SKM-1 (cell line): ENCODE measurements at regions not wholly inside any gene's neighbourhood (a gene's known extent, or its start where the extent isn't known, plus 50 kb on each side); places are given as distances from the start of the nearest gene placed in this dataset.

Experiments used
- DNase-seq: peaks from one replicate; lab custom pipeline; 2025; ENCODE audit not compliant: unreplicated experiment; lab: John Stamatoyannopoulos, UW

DNA sequence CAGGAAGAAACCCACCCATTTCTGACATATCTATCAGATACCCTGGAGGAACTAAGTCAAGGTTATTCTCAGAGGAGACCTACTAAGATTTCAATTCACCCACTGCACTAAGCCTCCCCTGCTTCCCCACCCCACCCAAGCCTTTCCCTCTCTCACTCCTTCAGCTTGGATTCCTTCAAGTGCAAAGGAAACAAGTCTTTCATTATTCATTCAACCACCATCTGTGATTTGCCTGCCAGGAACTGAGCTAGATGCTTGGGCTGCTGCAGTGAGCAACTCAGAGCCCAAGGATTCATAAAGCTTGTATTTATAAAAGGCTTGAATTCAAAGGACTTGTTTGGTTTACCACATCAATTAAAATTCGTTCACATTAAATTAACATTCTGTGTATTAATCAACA is 161.3 kb downstream of the GXYLT1 start:
- no peak for DNase-seq

- no peak for DNase-seq
Measured at GRCh38 chr12:41981758-41982157, 162.9 kb downstream of the GXYLT1 start.

DNA sequence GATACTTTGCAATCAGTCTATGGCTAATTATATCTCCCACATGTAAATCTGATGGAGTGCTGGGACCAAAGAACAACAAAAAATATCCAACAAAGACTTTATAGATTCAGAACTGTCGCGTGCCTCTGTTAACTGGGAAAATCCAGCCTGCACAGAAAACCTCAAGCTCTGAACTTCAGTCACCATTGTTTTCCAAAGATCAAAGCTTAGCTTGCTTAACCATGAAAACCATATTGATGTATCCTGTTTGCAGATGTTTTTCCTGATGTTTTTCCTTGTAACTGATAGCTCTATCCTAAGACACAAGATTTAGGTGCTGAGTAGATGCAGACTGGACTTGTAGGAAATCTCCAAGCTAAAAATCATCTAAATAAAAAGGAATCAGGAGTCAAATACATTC is 163.7 kb downstream of the GXYLT1 start:
- no peak for DNase-seq

DNA sequence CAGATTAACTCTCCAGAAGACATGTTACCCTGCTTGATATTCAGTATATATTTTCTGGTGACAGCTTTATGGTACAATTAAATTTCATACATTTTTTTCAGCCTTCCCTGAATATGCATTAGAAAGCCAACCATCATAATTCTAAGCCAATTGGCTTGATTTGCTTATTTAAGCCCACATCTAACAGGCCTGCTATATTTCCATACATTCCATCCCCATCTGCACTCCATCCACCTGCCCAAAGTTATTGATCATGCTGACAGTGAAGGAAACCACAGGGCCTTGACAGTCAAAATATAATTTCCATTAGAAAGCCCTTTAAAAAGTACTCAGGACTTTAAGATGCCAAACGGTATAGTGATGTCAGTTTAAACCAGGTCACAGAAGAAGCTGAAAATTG is 164.3 kb downstream of the GXYLT1 start:
- no peak for DNase-seq

GRCh38 chr12:41979574-41979973 is 165.1 kb downstream of the GXYLT1 start:
- DNase-seq = no peak

GRCh38 chr12:41972598-41972997 is 172.1 kb downstream of the GXYLT1 start:
- no peak for DNase-seq

DNA sequence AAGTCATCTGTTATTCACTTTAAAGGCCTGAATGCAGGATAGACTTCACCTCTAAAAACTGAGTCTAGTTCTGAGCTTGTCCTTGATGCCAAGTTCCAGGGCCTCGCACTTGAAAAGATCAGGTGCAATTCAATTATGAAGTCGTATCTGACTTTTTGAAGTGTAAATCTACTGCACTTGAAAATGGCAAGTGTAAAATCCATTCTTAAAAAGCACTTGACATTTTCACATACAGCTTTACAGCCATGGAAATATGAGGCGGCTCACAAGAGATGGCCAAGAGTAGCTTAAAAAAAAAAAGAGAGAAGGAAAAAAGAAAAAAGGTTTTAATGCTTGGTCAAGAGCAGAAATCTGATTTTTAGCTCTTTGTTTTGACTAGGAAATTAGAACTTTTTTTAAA is 172.5 kb downstream of the GXYLT1 start:
- no peak for DNase-seq

DNA sequence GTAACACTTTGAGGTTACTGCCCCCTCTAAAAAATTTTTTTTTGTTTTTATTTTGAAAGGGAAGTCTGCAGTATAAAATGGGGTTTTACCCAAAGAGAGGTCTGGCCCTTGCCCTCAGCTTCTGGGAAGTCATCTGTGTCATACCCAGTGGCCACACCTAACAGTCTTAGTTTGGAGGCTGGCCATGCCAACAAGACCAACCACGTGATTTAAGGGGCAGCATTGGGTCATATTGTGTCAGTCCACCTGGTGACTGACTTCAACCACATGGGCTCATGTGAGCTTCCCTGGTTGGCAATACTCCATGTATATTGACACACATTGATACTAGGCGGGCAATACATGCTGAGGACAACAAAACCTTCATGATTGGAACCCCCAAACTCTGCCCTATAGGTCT is 173.9 kb downstream of the GXYLT1 start:
- DNase-seq = no peak

- no peak for DNase-seq
Measured at GRCh38 chr12:41968599-41968998, 176.1 kb downstream of the GXYLT1 start.

GRCh38 chr12:41967668-41968500 is 176.8 kb downstream of the GXYLT1 start:
- DNase-seq = no peak

DNA sequence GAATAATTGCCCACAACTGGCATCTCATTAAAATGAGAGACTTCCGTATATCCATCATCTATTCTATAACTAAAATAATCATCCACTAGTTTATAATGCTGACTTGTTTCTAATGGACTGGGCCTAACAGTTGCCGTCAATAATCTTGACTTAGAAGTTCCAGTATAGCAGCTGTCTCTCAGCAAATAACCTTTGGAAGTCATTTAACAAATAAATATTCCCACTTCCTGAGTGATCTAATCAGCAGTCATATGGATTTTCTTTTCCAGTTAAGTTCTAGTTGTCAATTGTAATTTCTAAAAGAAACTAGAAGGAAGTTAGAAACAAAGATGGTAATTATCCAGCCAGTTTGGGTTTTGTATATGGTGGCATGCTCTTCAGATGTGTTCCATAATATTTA is 177.8 kb downstream of the GXYLT1 start:
- DNase-seq = no peak

- DNase-seq = no peak
Measured at GRCh38 chr12:41966001-41966400, 178.7 kb downstream of the GXYLT1 start.

- no peak for DNase-seq
Measured at GRCh38 chr12:41963398-41963797, 181.3 kb downstream of the GXYLT1 start.

DNA sequence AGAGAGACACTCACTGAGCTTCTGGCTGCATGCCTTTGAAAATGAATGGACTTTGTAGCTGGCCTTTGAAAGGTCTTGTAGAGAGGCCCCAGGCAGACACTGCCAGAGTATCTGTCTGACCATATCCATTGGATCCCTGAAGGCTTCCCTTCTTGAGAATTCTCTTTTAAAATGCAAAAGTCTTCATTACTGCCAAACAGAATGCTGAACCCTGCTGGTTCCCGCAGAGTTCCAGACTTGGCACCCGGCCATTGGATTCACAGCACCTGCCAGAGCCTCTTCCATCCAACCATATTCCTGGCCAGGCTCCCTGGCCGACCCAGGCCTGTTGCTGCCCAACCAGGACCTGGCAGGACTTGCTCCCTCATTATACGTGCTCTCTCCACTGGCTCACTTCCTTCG is 182.5 kb downstream of the GXYLT1 start:
- DNase-seq = no peak

GRCh38 chr12:41959271-41959670 is 185.4 kb downstream of the GXYLT1 start:
- DNase-seq = no peak

GRCh38 chr12:41956353-41956752 is 188.3 kb downstream of the GXYLT1 start:
- no peak for DNase-seq

DNA sequence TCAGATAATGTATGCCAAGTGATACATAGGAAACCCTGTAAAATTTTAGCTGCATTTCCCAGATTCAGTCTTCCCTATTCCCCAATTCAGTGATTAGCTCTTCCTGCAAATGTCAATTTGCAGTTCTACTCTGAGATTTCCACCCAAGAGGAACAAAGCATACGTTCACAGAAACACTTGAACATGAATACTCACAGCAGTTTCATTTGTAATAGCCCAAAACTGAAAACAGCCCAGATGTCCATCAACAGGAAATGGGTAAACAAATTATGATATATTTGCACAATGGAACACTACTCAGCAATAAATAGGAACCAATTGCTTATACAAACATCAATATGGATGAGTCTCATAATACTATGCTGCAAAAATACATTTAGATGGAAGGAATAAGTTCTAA is 194.2 kb downstream of the GXYLT1 start:
- DNase-seq = no peak

DNA sequence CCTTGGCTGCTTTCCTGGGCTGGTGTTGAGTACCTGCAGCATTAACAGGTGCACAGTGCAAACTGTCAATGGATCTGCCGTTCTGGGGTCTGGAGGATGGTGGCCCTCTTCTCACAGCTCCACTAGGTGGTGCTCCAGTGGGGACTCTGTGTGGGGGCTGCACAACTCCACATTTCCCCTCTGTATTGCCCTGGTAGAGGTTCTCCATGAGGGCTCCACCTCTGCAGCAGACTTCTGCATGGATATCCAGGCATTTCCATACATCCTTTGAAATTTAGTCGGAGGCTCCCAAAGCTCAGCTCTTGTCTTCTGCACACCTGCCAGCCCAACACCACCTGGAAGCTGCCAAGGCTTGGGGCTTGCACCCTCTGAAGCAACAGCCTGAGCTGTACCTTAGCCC is 198.6 kb downstream of the GXYLT1 start:
- DNase-seq = no peak

GRCh38 chr12:41944216-41944615 is 200.5 kb downstream of the GXYLT1 start:
- no peak for DNase-seq

GRCh38 chr12:41943671-41944070 is 201.0 kb downstream of the GXYLT1 start:
- DNase-seq = no peak

DNA sequence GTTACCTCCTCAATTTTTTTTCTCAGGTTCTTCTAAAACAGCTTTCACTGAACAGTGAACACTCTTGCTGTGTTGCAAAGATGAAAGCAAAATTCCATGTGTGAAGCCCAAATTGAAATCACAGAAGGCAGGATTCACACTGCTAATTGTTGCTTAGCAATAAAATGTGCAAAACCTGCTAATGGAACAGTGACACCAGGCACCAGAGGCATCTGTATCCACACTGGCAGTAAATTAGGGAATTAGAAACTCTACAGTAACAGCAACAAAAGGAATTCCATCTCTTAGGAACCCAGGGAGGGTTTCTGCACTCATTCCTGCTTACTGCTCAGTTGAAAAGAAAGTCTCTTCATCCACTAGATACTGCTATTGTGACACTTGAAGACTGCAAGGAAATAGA is 202.3 kb downstream of the GXYLT1 start:
- DNase-seq = no peak

- no peak for DNase-seq
Measured at GRCh38 chr12:41941079-41941478, 203.6 kb downstream of the GXYLT1 start.

- DNase-seq = no peak
Measured at GRCh38 chr12:41940571-41940970, 204.1 kb downstream of the GXYLT1 start.
